WI38 (cell line): ENCODE measurements at regions not wholly inside any gene's neighbourhood (a gene's known extent, or its start where the extent isn't known, plus 50 kb on each side); places are given as distances from the start of the nearest gene placed in this dataset.

ENCODE experiments used
- H3K4me3 ChIP-seq: 2 replicates; pipeline ENCODE4 v1.5.1; 2011; ENCODE audit warnings: low read depth, mild to moderate bottlenecking, control low read depth, low read length
- TF ChIP-seq, protein P1 (sequence below): IDR thresholded peaks from 2 replicates; pipeline ENCODE4 v1.5.1; 2012; ENCODE audit warnings: low read depth, mild to moderate bottlenecking, control low read depth, low read length

DNA sequence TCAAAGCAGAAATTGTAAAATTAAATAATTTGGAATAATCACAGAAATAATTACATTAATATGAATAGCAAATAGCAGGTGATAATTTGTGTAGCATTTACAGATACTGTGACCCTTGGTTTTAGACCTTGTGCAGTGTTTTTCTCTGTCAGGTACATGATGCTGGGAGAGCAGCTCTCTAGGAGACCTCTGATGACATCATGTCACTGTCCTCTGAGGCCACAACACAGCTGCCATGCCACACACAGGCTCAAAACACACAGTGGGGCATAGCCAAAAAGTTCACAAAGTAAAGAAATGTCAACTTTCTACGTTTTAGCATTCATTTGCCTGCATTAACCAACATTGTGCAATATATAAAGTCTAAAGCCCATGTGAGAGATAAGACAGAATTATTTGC lies 71.8 kb upstream of the ZBTB20 start:
- no peak overlapping the region for H3K4me3 ChIP-seq
- TF ChIP-seq, protein P1, sequence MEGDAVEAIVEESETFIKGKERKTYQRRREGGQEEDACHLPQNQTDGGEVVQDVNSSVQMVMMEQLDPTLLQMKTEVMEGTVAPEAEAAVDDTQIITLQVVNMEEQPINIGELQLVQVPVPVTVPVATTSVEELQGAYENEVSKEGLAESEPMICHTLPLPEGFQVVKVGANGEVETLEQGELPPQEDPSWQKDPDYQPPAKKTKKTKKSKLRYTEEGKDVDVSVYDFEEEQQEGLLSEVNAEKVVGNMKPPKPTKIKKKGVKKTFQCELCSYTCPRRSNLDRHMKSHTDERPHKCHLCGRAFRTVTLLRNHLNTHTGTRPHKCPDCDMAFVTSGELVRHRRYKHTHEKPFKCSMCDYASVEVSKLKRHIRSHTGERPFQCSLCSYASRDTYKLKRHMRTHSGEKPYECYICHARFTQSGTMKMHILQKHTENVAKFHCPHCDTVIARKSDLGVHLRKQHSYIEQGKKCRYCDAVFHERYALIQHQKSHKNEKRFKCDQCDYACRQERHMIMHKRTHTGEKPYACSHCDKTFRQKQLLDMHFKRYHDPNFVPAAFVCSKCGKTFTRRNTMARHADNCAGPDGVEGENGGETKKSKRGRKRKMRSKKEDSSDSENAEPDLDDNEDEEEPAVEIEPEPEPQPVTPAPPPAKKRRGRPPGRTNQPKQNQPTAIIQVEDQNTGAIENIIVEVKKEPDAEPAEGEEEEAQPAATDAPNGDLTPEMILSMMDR = no peak

DNA sequence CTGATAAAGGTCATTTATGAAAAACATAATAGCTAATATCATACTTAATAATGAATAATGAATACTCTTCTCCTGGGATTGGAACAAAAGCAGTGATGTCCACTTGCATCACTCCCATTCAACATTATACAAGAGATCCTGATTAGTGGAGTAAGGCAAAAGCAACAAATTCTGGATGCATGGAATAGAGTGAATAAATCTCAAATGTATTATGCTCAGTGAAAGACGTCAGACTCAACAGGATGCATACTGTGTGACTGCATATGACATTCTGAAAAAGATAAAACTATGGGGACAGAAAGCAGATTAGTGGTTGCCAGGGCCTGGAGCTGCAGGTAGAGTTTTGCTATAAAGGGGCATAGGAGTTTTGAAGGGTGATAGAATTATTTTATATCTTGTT lies 77.6 kb upstream of the ZBTB20 start:
- TF ChIP-seq, protein P1 = no peak
- H3K4me3 ChIP-seq = no peak overlapping the region

DNA sequence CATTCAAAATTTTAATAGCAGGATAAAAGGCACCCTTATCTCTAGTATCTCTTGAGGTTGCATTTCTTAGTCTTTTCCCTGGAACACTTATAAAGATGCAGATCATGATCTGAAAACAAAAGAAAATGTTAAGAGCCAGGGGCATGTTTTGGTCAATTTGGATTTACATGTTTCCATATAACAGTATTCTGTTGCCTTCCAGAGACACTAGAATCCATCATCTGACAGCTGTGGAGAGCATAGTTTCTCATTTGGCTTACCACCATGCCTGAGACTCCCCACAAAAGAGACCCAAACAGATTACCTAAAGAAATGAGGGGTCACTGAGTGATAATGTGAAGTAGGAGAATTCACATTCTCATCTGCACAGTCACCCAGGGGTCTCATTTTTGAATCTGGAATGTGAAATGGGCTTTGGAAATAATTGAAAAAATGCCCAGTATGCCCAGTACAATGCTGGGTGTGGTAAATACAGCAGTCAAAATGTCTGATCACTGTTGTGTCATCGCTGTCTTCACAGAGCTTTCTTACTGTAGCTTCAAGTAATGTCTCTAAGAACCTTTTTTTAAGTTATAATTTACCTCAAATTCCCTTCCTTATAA lies 79.9 kb upstream of the ZBTB20 start:
- no peak overlapping the region for H3K4me3 ChIP-seq
- TF ChIP-seq, protein P1 = no peak

DNA sequence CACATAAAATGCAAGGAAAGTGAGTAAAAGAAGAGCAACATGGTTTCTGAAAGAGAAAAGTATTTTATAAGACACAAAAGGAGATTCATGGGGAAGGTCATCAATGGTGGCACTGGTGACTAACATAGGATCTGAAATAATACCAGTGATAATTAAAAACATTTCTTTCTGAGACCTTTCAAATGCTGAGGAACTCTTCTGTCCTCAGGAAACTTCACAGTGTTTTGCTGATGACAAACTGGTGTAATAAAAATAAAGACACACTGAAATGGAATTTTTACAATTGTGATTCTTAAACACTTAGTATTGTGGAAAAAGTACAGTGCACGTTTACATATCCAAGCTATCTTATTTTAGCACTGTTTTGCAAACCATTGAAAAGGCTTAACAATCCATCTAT lies 80.4 kb upstream of the ZBTB20 start:
- no peak overlapping the region for H3K4me3 ChIP-seq
- TF ChIP-seq, protein P1 = no peak

DNA sequence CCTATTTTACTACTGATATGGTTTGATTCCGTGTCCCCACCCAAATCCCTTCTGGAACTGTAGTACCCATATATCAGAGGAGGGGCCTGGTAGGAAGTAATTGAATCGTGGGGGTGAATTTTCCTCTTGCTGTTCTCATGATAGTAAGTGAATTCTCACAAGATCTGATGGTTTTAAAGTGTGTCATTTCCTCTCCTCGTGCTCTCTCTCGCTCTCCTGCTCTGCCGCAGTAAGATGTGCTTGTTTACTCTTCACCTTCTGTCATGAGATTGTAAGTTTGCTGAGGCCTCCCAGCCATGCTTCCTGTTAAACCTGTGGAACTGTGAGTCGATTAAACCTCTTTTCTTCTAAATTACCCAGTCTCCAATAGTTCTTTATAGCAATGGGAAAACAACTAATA lies 81.2 kb upstream of the ZBTB20 start:
- TF ChIP-seq, protein P1 = no peak
- H3K4me3 ChIP-seq = no peak overlapping the region

DNA sequence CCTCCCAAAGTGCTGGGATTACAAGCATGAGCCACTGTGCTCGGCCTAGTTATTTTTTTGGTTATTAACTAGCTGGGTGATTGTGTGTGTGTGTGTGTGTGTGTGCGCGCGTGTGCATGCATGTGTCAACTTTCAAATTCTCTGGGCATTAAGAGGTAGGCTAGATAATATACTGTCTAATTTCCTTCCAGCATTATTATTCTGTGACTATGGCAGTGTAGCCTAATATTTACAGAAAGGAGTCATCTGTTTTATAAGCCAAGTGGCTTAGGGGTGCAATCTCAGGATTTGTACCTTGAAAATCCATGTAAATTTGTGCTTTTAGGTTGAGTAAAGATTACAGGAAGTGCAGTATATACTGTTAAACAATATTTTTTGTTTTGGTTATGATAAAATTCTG lies 85.1 kb upstream of the ZBTB20 start:
- H3K4me3 ChIP-seq = no peak overlapping the region
- TF ChIP-seq, protein P1 = no peak

DNA sequence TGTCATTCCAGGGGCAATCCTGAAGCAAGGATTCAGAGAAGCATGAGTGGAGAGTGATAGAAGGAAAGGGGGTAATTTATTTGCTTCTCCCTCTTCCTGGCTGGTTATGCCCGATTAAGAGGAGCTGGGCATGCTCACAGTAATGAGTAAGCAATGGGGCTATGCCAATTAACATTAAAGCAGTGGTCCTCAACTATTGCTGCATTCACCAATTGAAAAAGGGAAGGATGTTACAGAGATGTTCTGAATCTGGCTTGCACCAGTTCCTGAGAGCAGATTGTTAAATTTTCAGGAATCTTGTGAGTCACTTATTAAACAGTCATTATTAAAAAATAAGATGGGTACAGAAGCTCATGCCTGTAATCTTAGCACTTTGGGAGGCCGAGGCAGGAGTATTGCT lies 85.9 kb upstream of the ZBTB20 start:
- TF ChIP-seq, protein P1 = no peak
- no peak overlapping the region for H3K4me3 ChIP-seq
